T-helper 1 cell treated with Interleukin-12 subunit alpha and Interleukin-12 subunit beta and Interleukin-4 antibody, amounts not matched to agents 30 μg/mL and 1 μg/mL, for 36 hours (primary cell): ENCODE measurements at regions not wholly inside any gene's neighbourhood (a gene's known extent, or its start where the extent isn't known, plus 50 kb on each side); places are given as distances from the start of the nearest gene placed in this dataset.
"Not testable (repeated sequence)": the region's sequence is repeated elsewhere in the genome, so short reads cannot be mapped to it uniquely, and the experiment has no call there.

Experiments
- H3K27ac Mint-ChIP-seq: one replicate; pipeline ENCODE4 v1.8.0; 2021; ENCODE audit warnings: mild to moderate bottlenecking, mixed read lengths
- H3K27me3 Mint-ChIP-seq: one replicate; pipeline ENCODE4 v1.8.0; 2021; ENCODE audit warnings: low read depth, mixed read lengths
- H3K36me3 Mint-ChIP-seq: one replicate; pipeline ENCODE4 v1.8.0; 2021; ENCODE audit warnings: low read depth, mixed read lengths
- H3K4me1 Mint-ChIP-seq: one replicate; pipeline ENCODE4 v1.8.0; 2021; ENCODE audit warnings: low read depth, mixed read lengths
- H3K4me3 Mint-ChIP-seq: one replicate; pipeline ENCODE4 v1.8.0; 2021; ENCODE audit warnings: mild to moderate bottlenecking, moderate library complexity, mixed read lengths
- H3K9me3 Mint-ChIP-seq: one replicate; pipeline ENCODE4 v1.8.0; 2021; ENCODE audit warnings: mixed read lengths

DNA sequence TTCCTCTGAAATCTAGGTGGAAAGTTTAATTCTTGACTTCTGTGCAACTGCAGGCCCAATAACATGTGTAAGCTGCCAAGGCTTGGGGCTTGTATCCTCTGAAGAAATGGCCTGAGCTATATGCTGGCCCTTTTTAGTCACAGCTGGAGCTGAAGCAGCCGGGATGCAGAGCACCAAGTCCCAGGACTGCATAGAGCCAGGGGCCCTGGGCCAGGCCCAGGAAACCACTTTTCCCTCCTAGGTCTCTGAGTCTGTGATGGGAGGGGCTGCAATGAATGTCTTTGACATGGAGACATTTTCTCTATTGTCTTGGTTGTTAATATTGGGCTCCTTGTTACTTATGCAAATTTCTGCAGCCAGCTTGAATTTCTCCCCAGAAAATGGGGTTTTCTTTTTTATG is 588.5 kb downstream of the CENPC start:
- Mint-ChIP-seq H3K9me3 (no peaks in the 10 kb centered on the region), H3K27me3 (no peaks in the 10 kb centered on the region), H3K27ac (no peak overlapping the region), H3K4me3 (no peak overlapping the region), H3K36me3 (no peaks in the 10 kb centered on the region), H3K4me1 (no peaks in the 10 kb centered on the region)

GRCh38 chr4:66956426-66956825 is 588.9 kb downstream of the CENPC start:
- Mint-ChIP-seq H3K4me1 (no peaks in the 10 kb centered on the region), H3K9me3 (no peaks in the 10 kb centered on the region), H3K27me3 (no peaks in the 10 kb centered on the region), H3K36me3 (no peaks in the 10 kb centered on the region), H3K27ac (no peak overlapping the region), H3K4me3 (no peak overlapping the region)

DNA sequence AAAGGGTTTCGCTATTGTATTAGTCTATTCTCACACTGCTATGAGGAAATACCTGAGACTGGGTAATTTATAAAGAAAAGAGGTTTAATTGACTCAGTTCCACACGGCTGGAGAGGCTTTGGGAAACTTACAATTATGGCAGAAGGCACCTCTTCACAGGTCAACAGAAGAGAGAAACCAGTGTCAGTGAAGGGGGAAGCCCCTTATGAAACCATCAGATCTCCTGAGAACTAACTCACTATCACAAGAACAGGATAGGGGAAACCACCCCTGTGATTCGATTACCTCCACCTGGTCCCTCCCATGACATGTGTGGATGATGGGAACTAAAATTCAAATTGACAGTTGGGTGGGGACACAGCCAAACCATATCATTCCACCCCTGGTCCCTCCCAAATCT is 589.5 kb downstream of the CENPC start:
- no peaks in the 10 kb centered on the region for H3K4me1 Mint-ChIP-seq
- H3K4me3 Mint-ChIP-seq = no peak overlapping the region
- H3K27ac Mint-ChIP-seq = no peak overlapping the region
- no peaks in the 10 kb centered on the region for H3K36me3 Mint-ChIP-seq
- H3K9me3 Mint-ChIP-seq = no peaks in the 10 kb centered on the region
- H3K27me3 Mint-ChIP-seq = no peaks in the 10 kb centered on the region

GRCh38 chr4:66949419-66949818 is 595.9 kb downstream of the CENPC start:
- H3K27ac Mint-ChIP-seq = no peak overlapping the region
- H3K9me3 Mint-ChIP-seq = no peaks in the 10 kb centered on the region
- no peaks in the 10 kb centered on the region for H3K4me1 Mint-ChIP-seq
- H3K36me3 Mint-ChIP-seq = no peaks in the 10 kb centered on the region
- no peaks in the 10 kb centered on the region for H3K27me3 Mint-ChIP-seq
- H3K4me3 Mint-ChIP-seq = no peak overlapping the region

GRCh38 chr4:66946761-66947160 is 598.5 kb downstream of the CENPC start:
- no peaks in the 10 kb centered on the region for H3K9me3 Mint-ChIP-seq
- H3K36me3 Mint-ChIP-seq = no peaks in the 10 kb centered on the region
- no peaks in the 10 kb centered on the region for H3K4me1 Mint-ChIP-seq
- no peaks in the 10 kb centered on the region for H3K27me3 Mint-ChIP-seq
- no peak overlapping the region for H3K4me3 Mint-ChIP-seq
- no peak overlapping the region for H3K27ac Mint-ChIP-seq

- no peak overlapping the region for H3K4me3 Mint-ChIP-seq
Measured at GRCh38 chr4:66943112-66943511, 602.2 kb downstream of the CENPC start.

GRCh38 chr4:66931981-66932380 is 613.3 kb downstream of the CENPC start:
- H3K9me3 Mint-ChIP-seq, H3K36me3 Mint-ChIP-seq, H3K27ac Mint-ChIP-seq: not testable (repeated sequence)

More at GRCh38 chr4:66943112-66943511, 602.2 kb downstream of the CENPC start:
- no peaks in the 10 kb centered on the region for H3K4me1 Mint-ChIP-seq
- H3K9me3 Mint-ChIP-seq = no peaks in the 10 kb centered on the region
- no peaks in the 10 kb centered on the region for H3K36me3 Mint-ChIP-seq
- H3K27ac Mint-ChIP-seq = no peak overlapping the region
- no peaks in the 10 kb centered on the region for H3K27me3 Mint-ChIP-seq

GRCh38 chr4:66930206-66930605 is 615.1 kb downstream of the CENPC start:
- H3K27ac Mint-ChIP-seq = no peak overlapping the region
- no peak overlapping the region for H3K4me3 Mint-ChIP-seq
- H3K27me3 Mint-ChIP-seq = no peaks in the 10 kb centered on the region
- H3K4me1 Mint-ChIP-seq = no peaks in the 10 kb centered on the region
- no peaks in the 10 kb centered on the region for H3K36me3 Mint-ChIP-seq
- peaks cover 3% of the 10 kb centered on the region for H3K9me3 Mint-ChIP-seq

More at GRCh38 chr4:66931981-66932380, 613.3 kb downstream of the CENPC start:
- not testable (repeated sequence) for H3K4me3 Mint-ChIP-seq, H3K4me1 Mint-ChIP-seq, H3K27me3 Mint-ChIP-seq

DNA sequence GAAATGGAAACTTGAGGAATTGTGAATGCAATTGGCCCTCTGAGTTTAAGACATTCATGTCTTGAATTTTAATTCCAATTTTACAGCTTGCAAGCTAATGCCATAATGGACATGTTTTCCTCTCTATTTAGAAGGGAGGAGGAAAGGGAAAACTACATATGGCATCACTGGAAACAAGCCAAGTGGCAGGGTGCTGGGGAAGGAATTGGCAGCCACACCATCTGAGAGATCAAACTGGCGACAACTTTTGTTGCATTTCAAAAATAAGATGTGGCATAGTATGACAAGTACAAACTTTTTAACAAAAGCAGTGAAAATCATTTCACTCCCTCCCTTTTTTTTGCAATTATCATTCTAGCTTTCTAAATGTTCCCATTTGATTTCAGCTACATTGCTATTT is 615.6 kb downstream of the CENPC start:
- no peaks in the 10 kb centered on the region for H3K36me3 Mint-ChIP-seq

DNA sequence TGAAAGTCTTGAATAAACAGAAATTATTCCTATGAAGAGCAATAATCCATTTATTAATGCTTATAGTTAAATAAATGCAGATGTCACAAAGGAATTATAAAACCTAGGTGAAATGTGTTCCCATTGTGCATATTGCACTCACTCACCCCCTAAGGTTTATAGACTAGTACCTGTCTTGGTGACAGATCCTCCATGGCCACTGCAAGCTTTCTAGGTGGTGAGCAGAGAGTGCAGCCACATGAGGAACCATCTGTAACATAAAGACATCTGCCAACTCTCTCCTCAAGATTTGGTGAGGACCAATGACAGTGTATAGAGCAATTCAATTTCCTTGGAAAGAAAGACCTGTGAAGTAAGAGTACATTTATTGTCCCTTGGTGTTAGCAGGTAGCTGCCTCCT is 616.4 kb downstream of the CENPC start:
- H3K27ac Mint-ChIP-seq, H3K4me1 Mint-ChIP-seq, H3K27me3 Mint-ChIP-seq, H3K9me3 Mint-ChIP-seq, H3K4me3 Mint-ChIP-seq, H3K36me3 Mint-ChIP-seq: not testable (repeated sequence)

More for the DNA sequence above, 615.6 kb downstream of the CENPC start:
- H3K27ac Mint-ChIP-seq = no peak overlapping the region
- no peaks in the 10 kb centered on the region for H3K4me1 Mint-ChIP-seq
- H3K9me3 Mint-ChIP-seq = no peaks in the 10 kb centered on the region
- H3K27me3 Mint-ChIP-seq = no peaks in the 10 kb centered on the region
- H3K4me3 Mint-ChIP-seq = no peak overlapping the region

DNA sequence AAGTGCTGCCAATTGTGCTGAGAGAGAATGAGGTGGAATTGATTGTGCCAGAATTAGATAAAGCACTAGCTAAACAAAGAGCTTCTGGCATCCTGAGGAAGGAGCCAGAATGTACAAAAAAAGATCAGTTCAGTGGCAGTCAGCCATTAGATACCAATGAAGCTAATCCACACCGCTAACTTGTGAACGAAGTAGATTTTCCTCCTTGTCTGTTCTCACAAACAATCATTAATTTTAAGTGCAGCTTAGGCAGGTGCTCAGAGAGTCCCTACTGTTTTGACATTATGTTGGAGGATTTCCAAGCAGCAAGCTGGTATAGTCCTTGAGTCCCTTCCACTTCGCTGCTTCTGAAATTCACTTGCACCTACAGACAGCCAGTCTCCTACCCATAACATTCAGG is 617.4 kb downstream of the CENPC start:
- no peak overlapping the region for H3K27ac Mint-ChIP-seq
- H3K4me1 Mint-ChIP-seq = no peaks in the 10 kb centered on the region
- no peak overlapping the region for H3K4me3 Mint-ChIP-seq
- H3K9me3 Mint-ChIP-seq = no peaks in the 10 kb centered on the region
- no peaks in the 10 kb centered on the region for H3K27me3 Mint-ChIP-seq
- H3K36me3 Mint-ChIP-seq = no peaks in the 10 kb centered on the region

DNA sequence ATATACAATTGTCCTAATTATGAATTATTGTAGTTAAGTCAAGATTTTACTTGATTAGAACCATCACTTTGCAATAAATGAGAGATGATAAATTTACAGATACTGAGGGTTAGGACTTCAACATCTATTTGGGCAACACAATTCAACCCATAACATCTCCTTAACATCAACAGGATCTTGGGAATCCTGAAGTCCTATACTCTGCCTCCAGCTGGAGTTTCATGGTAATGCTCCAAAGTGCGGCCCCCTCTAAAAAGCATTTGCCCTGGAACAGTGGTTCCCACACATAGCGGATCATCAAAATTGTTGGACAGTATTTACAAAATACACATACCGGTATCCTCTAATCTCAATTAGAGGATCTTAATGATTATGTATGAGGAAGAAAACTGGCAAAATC is 618.6 kb downstream of the CENPC start:
- H3K4me3 Mint-ChIP-seq = no peak overlapping the region
- H3K9me3 Mint-ChIP-seq = no peaks in the 10 kb centered on the region
- no peaks in the 10 kb centered on the region for H3K36me3 Mint-ChIP-seq
- H3K27me3 Mint-ChIP-seq = no peaks in the 10 kb centered on the region
- H3K27ac Mint-ChIP-seq = no peak overlapping the region
- H3K4me1 Mint-ChIP-seq = no peaks in the 10 kb centered on the region

DNA sequence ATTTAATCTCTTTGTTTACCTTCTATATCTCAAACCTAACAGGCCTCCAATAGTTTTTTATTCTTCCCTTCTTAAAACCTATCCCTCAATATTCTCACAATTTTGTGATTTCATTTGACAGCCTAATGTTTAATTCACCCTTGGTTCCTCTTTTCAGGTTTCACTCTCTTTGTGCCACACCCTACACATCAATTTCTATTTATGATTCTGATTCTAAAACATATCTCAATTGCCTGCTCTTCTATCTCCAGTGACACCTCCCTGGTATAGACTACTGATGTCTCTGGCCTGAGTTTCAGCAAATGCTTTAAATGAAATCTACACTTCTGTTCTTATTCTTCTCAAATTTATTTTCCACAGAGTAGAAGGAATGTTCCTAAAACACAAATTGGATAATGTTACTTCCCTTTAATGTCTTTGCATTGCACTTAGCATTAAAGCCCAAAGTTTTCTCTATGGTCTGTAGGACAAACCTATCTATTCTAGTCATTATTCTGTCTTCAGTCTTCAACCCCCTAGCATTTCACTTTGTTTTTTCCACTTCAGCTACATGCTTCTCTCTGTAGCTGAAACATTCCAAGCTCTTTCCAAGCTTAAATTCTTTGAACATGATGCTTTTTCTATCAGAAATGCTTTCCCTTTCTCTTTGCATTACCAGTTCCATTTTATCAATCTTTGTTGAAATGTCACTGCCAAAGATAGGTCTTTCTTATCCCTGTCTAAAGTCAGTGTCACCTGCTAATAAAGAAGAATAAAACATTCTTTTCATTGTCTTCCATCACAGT is 622.0 kb downstream of the CENPC start:
- no peak overlapping the region for H3K4me3 Mint-ChIP-seq
- no peaks in the 10 kb centered on the region for H3K4me1 Mint-ChIP-seq
- no peaks in the 10 kb centered on the region for H3K36me3 Mint-ChIP-seq
- H3K27ac Mint-ChIP-seq = no peak overlapping the region
- H3K9me3 Mint-ChIP-seq = no peaks in the 10 kb centered on the region
- H3K27me3 Mint-ChIP-seq = no peaks in the 10 kb centered on the region

GRCh38 chr4:66921433-66921832 is 623.9 kb downstream of the CENPC start:
- no peaks in the 10 kb centered on the region for H3K27me3 Mint-ChIP-seq
- H3K4me1 Mint-ChIP-seq = no peaks in the 10 kb centered on the region
- H3K9me3 Mint-ChIP-seq = no peaks in the 10 kb centered on the region
- no peaks in the 10 kb centered on the region for H3K36me3 Mint-ChIP-seq
- no peak overlapping the region for H3K4me3 Mint-ChIP-seq
- H3K27ac Mint-ChIP-seq = no peak overlapping the region

DNA sequence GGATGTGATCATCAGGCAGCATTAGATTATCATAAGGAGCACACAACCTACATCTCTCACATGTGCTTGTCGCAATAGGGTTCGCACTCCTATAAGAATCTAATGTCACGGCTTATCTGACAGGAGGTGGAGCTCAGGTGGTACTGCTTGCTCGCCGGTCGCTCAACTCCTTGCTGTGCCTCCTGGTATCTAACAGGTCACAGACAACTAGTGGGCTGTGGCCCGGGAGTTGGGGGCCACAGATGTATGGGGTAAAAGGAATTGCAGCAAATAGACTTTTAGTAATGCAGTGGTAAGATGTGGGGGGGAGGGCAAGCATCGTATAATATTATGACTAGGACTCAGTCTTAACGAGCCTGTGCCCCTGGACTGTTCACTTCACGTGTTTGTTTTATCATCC is 624.8 kb downstream of the CENPC start:
- no peaks in the 10 kb centered on the region for H3K36me3 Mint-ChIP-seq
- no peak overlapping the region for H3K4me3 Mint-ChIP-seq
- no peaks in the 10 kb centered on the region for H3K4me1 Mint-ChIP-seq
- no peaks in the 10 kb centered on the region for H3K27me3 Mint-ChIP-seq
- H3K27ac Mint-ChIP-seq = no peak overlapping the region
- no peaks in the 10 kb centered on the region for H3K9me3 Mint-ChIP-seq

- no peaks in the 10 kb centered on the region for H3K27me3 Mint-ChIP-seq
- H3K36me3 Mint-ChIP-seq = no peaks in the 10 kb centered on the region
- no peak overlapping the region for H3K27ac Mint-ChIP-seq
- H3K9me3 Mint-ChIP-seq = no peaks in the 10 kb centered on the region
- no peak overlapping the region for H3K4me3 Mint-ChIP-seq
- H3K4me1 Mint-ChIP-seq = no peaks in the 10 kb centered on the region
Measured at GRCh38 chr4:66911880-66912279, 633.4 kb downstream of the CENPC start.
